ENCODE measurements at regions not wholly inside any gene's neighbourhood (a gene's known extent, or its start where the extent isn't known, plus 50 kb on each side); places are given as distances from the start of the nearest gene placed in this dataset.

- intact Hi-C loops (cut with DNase I): no loop called here
- WGBS, 2 donors: 64 to 75% methylated on average over 1 of the region's 1 CpG
These were observed 166.4 kb upstream of the PTCHD1 start for GRCh38 chrX:23168291-23168690.

DNA sequence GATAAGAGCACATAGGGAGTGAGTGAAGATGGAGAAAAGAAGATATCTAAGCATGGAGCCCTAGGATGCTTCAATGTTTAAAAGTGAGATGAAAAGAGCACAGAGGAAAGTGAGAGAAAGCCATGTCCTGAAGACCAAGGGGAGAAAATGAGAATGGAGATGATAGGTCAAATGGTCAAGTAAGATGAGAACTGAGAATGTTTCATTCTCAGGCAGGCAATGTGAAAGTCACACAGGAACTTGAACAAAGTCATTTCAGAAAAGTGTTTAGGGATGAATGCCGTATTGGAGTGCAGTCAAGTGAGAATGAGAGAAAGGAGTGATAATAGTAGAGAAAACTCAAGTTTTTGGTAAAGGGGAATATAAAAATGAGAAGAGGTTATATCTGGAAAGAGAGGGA, 148.7 kb upstream of the PTCHD1 start:
- DNase-seq: no peak
- Histone ChIP-seq H3K36me3 (no peaks in the 10 kb centered on the region), H3K27ac (no peak overlapping the region), H3K9me3 (no peaks in the 10 kb centered on the region), H3K4me3 (replicated peaks in 1 of 3) (no peak overlapping the region), H3K27me3 (no peaks in the 10 kb centered on the region), H3K4me1 (no peaks in the 10 kb centered on the region)
- intact Hi-C loops (cut with DNase I): no loop called here
- TF ChIP-seq, protein P1, sequence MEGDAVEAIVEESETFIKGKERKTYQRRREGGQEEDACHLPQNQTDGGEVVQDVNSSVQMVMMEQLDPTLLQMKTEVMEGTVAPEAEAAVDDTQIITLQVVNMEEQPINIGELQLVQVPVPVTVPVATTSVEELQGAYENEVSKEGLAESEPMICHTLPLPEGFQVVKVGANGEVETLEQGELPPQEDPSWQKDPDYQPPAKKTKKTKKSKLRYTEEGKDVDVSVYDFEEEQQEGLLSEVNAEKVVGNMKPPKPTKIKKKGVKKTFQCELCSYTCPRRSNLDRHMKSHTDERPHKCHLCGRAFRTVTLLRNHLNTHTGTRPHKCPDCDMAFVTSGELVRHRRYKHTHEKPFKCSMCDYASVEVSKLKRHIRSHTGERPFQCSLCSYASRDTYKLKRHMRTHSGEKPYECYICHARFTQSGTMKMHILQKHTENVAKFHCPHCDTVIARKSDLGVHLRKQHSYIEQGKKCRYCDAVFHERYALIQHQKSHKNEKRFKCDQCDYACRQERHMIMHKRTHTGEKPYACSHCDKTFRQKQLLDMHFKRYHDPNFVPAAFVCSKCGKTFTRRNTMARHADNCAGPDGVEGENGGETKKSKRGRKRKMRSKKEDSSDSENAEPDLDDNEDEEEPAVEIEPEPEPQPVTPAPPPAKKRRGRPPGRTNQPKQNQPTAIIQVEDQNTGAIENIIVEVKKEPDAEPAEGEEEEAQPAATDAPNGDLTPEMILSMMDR (IDR thresholded peaks at IDR 0.05): no peak
- TF ChIP-seq POLR2A (IDR thresholded peaks at IDR 0.05): no peak
- 67 to 81% methylated on average over 1 of the region's 1 CpG for WGBS, 2 donors

More at GRCh38 chrX:23168291-23168690, 166.4 kb upstream of the PTCHD1 start:
- DNase-seq: no peak
- H3K36me3 ChIP-seq: no peaks in the 10 kb centered on the region
- TF ChIP-seq, protein P1 (IDR thresholded peaks at IDR 0.05): no peak
- TF ChIP-seq POLR2A (IDR thresholded peaks at IDR 0.05): no peak
- no peaks in the 10 kb centered on the region for H3K4me1 ChIP-seq
- H3K27ac ChIP-seq: no peak overlapping the region
- no peaks in the 10 kb centered on the region for H3K9me3 ChIP-seq
- H3K4me3 ChIP-seq (replicated peaks in 1 of 3): no peak overlapping the region
- no peaks in the 10 kb centered on the region for H3K27me3 ChIP-seq

DNA sequence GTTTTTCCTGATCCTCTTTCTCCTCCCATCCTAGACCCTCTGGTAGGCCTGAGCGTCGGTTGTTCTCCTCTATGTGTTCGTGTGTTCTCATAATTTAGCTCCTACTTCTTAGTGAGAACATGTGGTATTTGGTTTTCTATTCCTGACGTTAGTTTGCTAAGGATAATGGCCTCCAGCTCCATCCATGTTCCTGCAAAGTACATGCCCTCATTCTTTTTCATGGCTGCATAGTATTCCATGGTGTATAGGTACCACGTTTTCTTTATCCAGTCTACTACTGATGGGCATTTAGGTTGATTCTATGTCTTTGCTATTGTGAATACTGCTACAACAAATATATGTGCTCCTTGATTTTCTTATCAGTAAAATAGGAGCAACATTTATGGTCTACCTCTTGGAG, 146.8 kb upstream of the PTCHD1 start:
- DNase-seq: no peak
- TF ChIP-seq, protein P1 (IDR thresholded peaks at IDR 0.05): no peak
- no peak for TF ChIP-seq POLR2A (IDR thresholded peaks at IDR 0.05)
- Histone ChIP-seq H3K4me1 (no peaks in the 10 kb centered on the region), H3K27ac (no peak overlapping the region), H3K9me3 (no peaks in the 10 kb centered on the region), H3K27me3 (no peaks in the 10 kb centered on the region), H3K36me3 (no peaks in the 10 kb centered on the region), H3K4me3 (replicated peaks in 1 of 3) (no peak overlapping the region)
- intact Hi-C loops (cut with DNase I): no loop called here
- 85 to 94% methylated on average over 5 of the region's 5 CpGs for WGBS, 2 donors

- Histone ChIP-seq H3K4me1 (no peaks in the 10 kb centered on the region), H3K4me3 (replicated peaks in 1 of 3) (no peak overlapping the region), H3K36me3 (no peaks in the 10 kb centered on the region), H3K9me3 (no peaks in the 10 kb centered on the region), H3K27me3 (no peaks in the 10 kb centered on the region), H3K27ac (no peak overlapping the region)
- TF ChIP-seq, protein P1 (IDR thresholded peaks at IDR 0.05): no peak
- no peak for TF ChIP-seq POLR2A (IDR thresholded peaks at IDR 0.05)
- no peak for DNase-seq
- WGBS, 2 donors: 76 to 80% methylated on average over 3 of the region's 3 CpGs
- intact Hi-C loops (cut with DNase I): no loop called here
These were observed 139.6 kb upstream of the PTCHD1 start for GRCh38 chrX:23194885-23195554.

DNA sequence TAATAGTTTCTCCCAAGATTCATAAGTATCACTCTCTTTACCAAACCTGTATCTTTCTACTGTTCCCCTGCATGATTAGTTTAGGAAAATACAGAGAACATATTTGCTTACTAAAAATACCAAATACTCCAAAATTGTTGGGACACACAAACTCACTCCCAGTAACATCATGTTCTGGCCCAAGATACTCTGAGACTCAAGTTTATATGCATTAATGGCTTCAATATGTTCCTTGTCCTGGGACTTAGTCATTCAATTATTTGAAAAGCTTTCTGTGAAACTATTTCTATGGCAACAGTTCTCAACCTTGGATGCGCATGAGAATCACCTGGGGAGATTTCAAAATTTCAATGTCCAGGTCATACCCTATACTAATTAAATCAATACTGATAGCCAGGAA, 138.9 kb upstream of the PTCHD1 start:
- WGBS, 2 donors: 100% methylated on average over 1 of the region's 1 CpG
- H3K9me3 ChIP-seq: no peaks in the 10 kb centered on the region
- no peak overlapping the region for H3K27ac ChIP-seq
- DNase-seq: no peak
- H3K27me3 ChIP-seq: no peaks in the 10 kb centered on the region
- intact Hi-C loops (cut with DNase I): no loop called here
- H3K36me3 ChIP-seq: no peaks in the 10 kb centered on the region
- TF ChIP-seq, protein P1 (IDR thresholded peaks at IDR 0.05): no peak
- no peak for TF ChIP-seq POLR2A (IDR thresholded peaks at IDR 0.05)
- no peaks in the 10 kb centered on the region for H3K4me1 ChIP-seq
- no peak overlapping the region for H3K4me3 ChIP-seq (replicated peaks in 1 of 3)

Data from thyroid gland (tissue), 4 donors.